Calu3 (cell line): ENCODE measurements at regions not wholly inside any gene's neighbourhood (a gene's known extent, or its start where the extent isn't known, plus 50 kb on each side); places are given as distances from the start of the nearest gene placed in this dataset.

Experiments used
- BruUV-seq: library from RNA; stranded (reverse); fragments of 400-500 nt; replicated peaks from 2 replicates; lab custom pipeline; 2021; lab: Mats Ljungman, UMichigan
- CTCF ChIA-PET: fragments of 300-600 bp; sonication (Branson Sonifier 250); formaldehyde crosslinking; loops from one replicate; lab custom pipeline; 2022; ENCODE audit warnings: antibody characterized with exemption; lab: Charles Lee
- DNase-seq: peaks from one replicate; pipeline ENCODE4 v3.0.0; 2022
- H3K27ac Mint-ChIP-seq: one replicate; pipeline ENCODE4 v1.8.0; 2022; ENCODE audit warnings: mixed read lengths; ENCODE audit not compliant: unreplicated experiment
- H3K27me3 Mint-ChIP-seq: one replicate; pipeline ENCODE4 v1.8.0; 2022; ENCODE audit warnings: mixed read lengths; ENCODE audit not compliant: unreplicated experiment
- H3K36me3 Mint-ChIP-seq: one replicate; pipeline ENCODE4 v1.8.0; 2022; ENCODE audit warnings: mild to moderate bottlenecking, moderate library complexity, mixed read lengths; ENCODE audit not compliant: insufficient read depth, unreplicated experiment
- H3K4me1 Mint-ChIP-seq: one replicate; pipeline ENCODE4 v1.8.0; 2022; ENCODE audit warnings: mild to moderate bottlenecking, low read depth, mixed read lengths; ENCODE audit not compliant: unreplicated experiment
- H3K4me3 Mint-ChIP-seq: one replicate; pipeline ENCODE4 v1.8.0; 2022; ENCODE audit warnings: mild to moderate bottlenecking, low read depth, moderate library complexity, mixed read lengths; ENCODE audit not compliant: unreplicated experiment
- H3K9me3 Mint-ChIP-seq: one replicate; pipeline ENCODE4 v1.8.0; 2022; ENCODE audit warnings: low read depth, mixed read lengths; ENCODE audit not compliant: unreplicated experiment
- CTCF ChIP-seq: fragments of 200-600 bp; IDR thresholded peaks from one replicate; pipeline ENCODE4 v1.8.0; 2022; ENCODE audit warnings: antibody characterized with exemption; ENCODE audit not compliant: unreplicated experiment
- intact Hi-C: fragments of 100-400 bp; cut with micrococcal nuclease; formaldehyde crosslinking; loops from one replicate; pipeline ENCODE4 v1.10.0; 2022; ENCODE audit not compliant: unreplicated experiment

GRCh38 chr20:16647875-16648597, 74.8 kb upstream of the KIF16B start:
- Mint-ChIP-seq H3K9me3 (no peaks in the 10 kb centered on the region), H3K4me1 (no peaks in the 10 kb centered on the region), H3K27me3 (no peaks in the 10 kb centered on the region), H3K4me3 (no peak overlapping the region), H3K27ac (no peak overlapping the region), H3K36me3 (no peaks in the 10 kb centered on the region)
- CTCF ChIA-PET: no interaction called here
- DNase-seq: no peak
- intact Hi-C loops: no loop called here
- no TSS peak for BruUV-seq
- no peak for TF ChIP-seq CTCF

- H3K27me3 Mint-ChIP-seq: no peaks in the 10 kb centered on the region
- no TSS peak for BruUV-seq
- intact Hi-C loops: no loop called here
- TF ChIP-seq CTCF: no peak
- no peaks in the 10 kb centered on the region for H3K9me3 Mint-ChIP-seq
- H3K27ac Mint-ChIP-seq: no peak overlapping the region
- DNase-seq: no peak
- peaks cover 16% of the 10 kb centered on the region for H3K4me1 Mint-ChIP-seq
- H3K36me3 Mint-ChIP-seq: no peaks in the 10 kb centered on the region
- H3K4me3 Mint-ChIP-seq: no peak overlapping the region
- CTCF ChIA-PET: no interaction called here
Observed at GRCh38 chr20:16641511-16642023, 68.3 kb upstream of the KIF16B start.

GRCh38 chr20:16639027-16639941, 66.0 kb upstream of the KIF16B start:
- CTCF ChIA-PET: no interaction called here
- H3K4me3 Mint-ChIP-seq: no peak overlapping the region
- no TSS peak for BruUV-seq
- H3K4me1 Mint-ChIP-seq: peaks cover 16% of the 10 kb centered on the region
- no peak for TF ChIP-seq CTCF
- intact Hi-C loops: no loop called here
- peak overlapping the region; percentile 77 for H3K27ac Mint-ChIP-seq
- DNase-seq: no peak
- no peaks in the 10 kb centered on the region for H3K36me3 Mint-ChIP-seq
- H3K27me3 Mint-ChIP-seq: no peaks in the 10 kb centered on the region
- H3K9me3 Mint-ChIP-seq: no peaks in the 10 kb centered on the region

- intact Hi-C loops: no loop called here
- BruUV-seq: no TSS peak
- no peak for DNase-seq
- no peak for TF ChIP-seq CTCF
- H3K27ac Mint-ChIP-seq: no peak overlapping the region
- no peaks in the 10 kb centered on the region for H3K9me3 Mint-ChIP-seq
- H3K36me3 Mint-ChIP-seq: no peaks in the 10 kb centered on the region
- peaks cover 16% of the 10 kb centered on the region for H3K4me1 Mint-ChIP-seq
- no peak overlapping the region for H3K4me3 Mint-ChIP-seq
- CTCF ChIA-PET: no interaction called here
- no peaks in the 10 kb centered on the region for H3K27me3 Mint-ChIP-seq
Observed at GRCh38 chr20:16637797-16638196, 64.5 kb upstream of the KIF16B start.
